Fibroblast of skin of right quadriceps (primary cell): ENCODE measurements at regions not wholly inside any gene's neighbourhood (a gene's known extent, or its start where the extent isn't known, plus 50 kb on each side); places are given as distances from the start of the nearest gene placed in this dataset.
"Not testable (repeated sequence)": the region's sequence is repeated elsewhere in the genome, so short reads cannot be mapped to it uniquely, and the experiment has no call there.

ENCODE experiments used
- DNase-seq: peaks from one replicate; pipeline ENCODE4 v3.0.0-alpha.2; 2013

GRCh38 chr3:181518222-181518621, 193.5 kb upstream of the SOX2 start:
- DNase-seq, result no peak

- no peak for DNase-seq
Measured at GRCh38 chr3:181512787-181513186, 198.9 kb upstream of the SOX2 start.

GRCh38 chr3:181510500-181510899, 201.2 kb upstream of the SOX2 start:
- DNase-seq, result no peak

- no peak for DNase-seq
Measured at GRCh38 chr3:181497358-181497757, 214.4 kb upstream of the SOX2 start.

- peak; percentile 47 for DNase-seq
Measured at GRCh38 chr3:181493423-181493822, 218.3 kb upstream of the SOX2 start.

GRCh38 chr3:181488536-181488935, 223.2 kb upstream of the SOX2 start:
- no peak for DNase-seq

GRCh38 chr3:181487236-181487978, 224.3 kb upstream of the SOX2 start:
- no peak for DNase-seq

- DNase-seq, result no peak
Measured at GRCh38 chr3:181486141-181486885, 225.4 kb upstream of the SOX2 start.

- DNase-seq, result no peak
Measured at GRCh38 chr3:181484026-181484425, 227.7 kb upstream of the SOX2 start.

- DNase-seq, result not testable (repeated sequence)
Measured at GRCh38 chr3:181475146-181475545, 236.6 kb upstream of the SOX2 start.

- DNase-seq, result no peak
Measured at GRCh38 chr3:181470349-181470748, 241.4 kb upstream of the SOX2 start.

- no peak for DNase-seq
Measured at GRCh38 chr3:181464033-181464694, 247.6 kb upstream of the SOX2 start.

- DNase-seq, result no peak
Measured at GRCh38 chr3:181461381-181461780, 250.3 kb upstream of the SOX2 start.

GRCh38 chr3:181459516-181459915, 252.2 kb upstream of the SOX2 start:
- no peak for DNase-seq

GRCh38 chr3:181458857-181459256, 252.9 kb upstream of the SOX2 start:
- DNase-seq, result no peak

- no peak for DNase-seq
Measured at GRCh38 chr3:181457756-181458155, 254.0 kb upstream of the SOX2 start.

GRCh38 chr3:181457190-181457589, 254.5 kb upstream of the SOX2 start:
- DNase-seq, result no peak

- no peak for DNase-seq
Measured at GRCh38 chr3:181455276-181455675, 256.4 kb upstream of the SOX2 start.

- DNase-seq, result no peak
Measured at GRCh38 chr3:181454451-181455027, 257.2 kb upstream of the SOX2 start.

GRCh38 chr3:181446741-181447140, 265.0 kb upstream of the SOX2 start:
- DNase-seq, result no peak

GRCh38 chr3:181442066-181442465, 269.7 kb upstream of the SOX2 start:
- no peak for DNase-seq

- DNase-seq, result no peak
Measured at GRCh38 chr3:181432992-181433391, 278.7 kb upstream of the SOX2 start.

- DNase-seq, result no peak
Measured at GRCh38 chr3:181431748-181432147, 280.0 kb upstream of the SOX2 start.

- no peak for DNase-seq
Measured at GRCh38 chr3:181425074-181425473, 286.7 kb upstream of the SOX2 start.
